ENCODE measurements at regions not wholly inside any gene's neighbourhood (a gene's known extent, or its start where the extent isn't known, plus 50 kb on each side); places are given as distances from the start of the nearest gene placed in this dataset.
"Not testable (repeated sequence)": the region's sequence is repeated elsewhere in the genome, so short reads cannot be mapped to it uniquely, and the experiment has no call there.

DNA sequence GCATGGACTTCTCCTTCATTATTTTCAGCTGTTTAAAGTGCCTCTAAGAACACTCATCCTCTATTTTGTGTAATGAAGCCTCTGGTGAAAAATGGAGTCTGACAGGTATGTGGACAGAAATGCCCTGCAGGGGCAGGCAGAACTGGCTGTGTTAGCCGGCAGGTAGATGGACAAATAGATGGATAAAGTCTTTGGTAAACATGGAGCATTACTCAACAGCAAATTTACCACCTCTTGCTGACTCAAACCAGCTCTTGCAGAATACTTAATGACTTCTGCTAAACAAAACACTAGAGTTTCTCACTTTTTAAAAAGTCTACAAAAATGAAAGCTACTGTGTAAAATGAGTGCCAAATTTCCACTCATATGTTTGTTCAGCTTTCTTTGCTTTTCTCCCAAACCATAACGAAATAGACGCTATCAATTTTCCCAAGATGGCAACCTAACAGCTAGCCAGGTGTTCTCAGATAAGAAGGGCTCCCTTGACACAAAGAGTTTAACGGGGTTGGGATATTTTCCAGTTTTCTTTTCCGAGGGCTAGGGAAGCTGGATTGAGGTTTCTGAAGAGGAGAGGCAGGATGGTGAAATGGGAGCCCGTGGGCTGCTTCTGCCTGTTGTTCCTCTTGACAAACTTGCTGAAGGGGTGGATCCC lies 71.9 kb upstream of the HABP2 start:
- no peak for DNase-seq (ENCODE audit: low read depth in 3 of 3, low spot score in 2 of 3)

DNA sequence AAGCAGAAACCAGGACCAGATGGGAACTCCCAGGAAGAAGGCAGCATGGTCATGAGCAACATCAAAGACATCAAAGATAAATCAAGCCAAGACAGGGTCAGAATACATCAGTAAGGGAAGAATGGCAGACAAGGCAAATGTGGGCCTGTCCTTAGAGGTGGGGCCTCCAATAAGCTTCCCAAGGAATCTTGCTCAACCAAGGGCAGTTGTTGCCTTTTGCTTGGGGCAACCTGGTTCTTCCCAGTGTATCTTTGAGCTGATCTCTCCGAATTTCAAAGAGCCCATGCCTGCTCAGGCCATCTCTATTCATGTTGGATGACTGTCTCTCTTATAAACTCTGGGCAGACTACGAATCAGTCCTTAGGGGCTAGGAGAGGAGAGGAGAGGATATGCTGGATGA lies 68.4 kb upstream of the HABP2 start:
- DNase-seq (ENCODE audit: low read depth in 3 of 3, low spot score in 2 of 3) = no peak

DNA sequence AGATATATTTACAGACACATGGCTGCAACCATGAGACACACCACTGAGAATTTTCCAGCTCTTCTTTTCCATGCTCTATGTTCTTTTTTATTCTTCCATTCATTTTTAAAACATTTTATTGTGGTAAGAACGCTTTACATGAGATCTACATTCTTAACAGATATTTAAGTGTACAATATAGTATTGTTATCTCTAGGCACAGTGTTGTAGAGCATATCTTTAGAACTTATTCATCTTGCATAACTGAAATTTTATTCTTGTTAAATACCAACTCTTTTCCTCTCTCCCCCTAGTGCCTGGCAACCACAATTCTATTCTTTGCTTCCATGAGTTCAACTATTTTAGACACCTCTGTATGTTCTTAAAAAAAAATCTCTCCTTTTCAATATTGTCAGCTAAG lies 67.1 kb upstream of the HABP2 start:
- no peak for DNase-seq (ENCODE audit: low read depth in 3 of 3, low spot score in 2 of 3)

DNA sequence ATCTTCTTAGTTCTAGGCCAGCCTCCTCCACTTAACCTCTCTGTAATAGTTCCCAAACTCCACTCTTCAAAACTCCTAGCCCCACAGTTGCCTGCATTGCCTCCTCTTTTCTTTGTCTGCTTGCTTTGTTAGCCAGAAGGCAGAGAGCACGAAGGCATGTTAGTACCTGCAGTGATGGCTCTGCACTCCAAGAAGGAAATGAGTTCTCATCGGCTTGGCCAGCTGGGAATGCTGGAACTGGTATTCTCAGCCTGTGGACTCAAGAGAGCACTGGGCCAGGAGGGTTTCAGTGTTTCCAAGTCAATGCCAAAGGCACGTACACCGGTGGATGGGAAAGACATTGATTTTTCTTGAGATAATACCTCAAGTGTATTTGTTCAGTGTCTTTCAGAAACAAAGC lies 66.3 kb upstream of the HABP2 start:
- no peak for DNase-seq (ENCODE audit: low read depth in 3 of 3, low spot score in 2 of 3)

DNA sequence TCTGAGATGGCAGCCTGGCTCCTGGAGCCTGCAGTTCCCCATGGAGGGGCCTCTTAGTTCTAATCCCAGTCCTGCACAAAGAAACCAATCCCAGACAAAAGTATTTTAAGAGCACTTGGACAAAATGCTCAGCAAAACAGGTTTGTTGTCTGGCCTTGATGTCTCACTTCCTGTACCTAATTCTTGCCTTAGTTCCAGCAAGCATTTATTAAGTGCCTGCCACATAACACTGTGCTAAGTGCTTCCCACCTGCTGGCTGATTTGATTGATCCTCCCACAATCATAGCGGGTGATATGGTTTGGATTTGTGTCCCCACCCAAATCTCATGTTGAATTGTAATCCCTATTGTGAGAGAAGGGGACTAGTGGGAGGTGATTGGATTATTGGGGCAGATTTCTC lies 65.7 kb upstream of the HABP2 start:
- DNase-seq (ENCODE audit: low read depth in 3 of 3, low spot score in 2 of 3) = no peak

DNA sequence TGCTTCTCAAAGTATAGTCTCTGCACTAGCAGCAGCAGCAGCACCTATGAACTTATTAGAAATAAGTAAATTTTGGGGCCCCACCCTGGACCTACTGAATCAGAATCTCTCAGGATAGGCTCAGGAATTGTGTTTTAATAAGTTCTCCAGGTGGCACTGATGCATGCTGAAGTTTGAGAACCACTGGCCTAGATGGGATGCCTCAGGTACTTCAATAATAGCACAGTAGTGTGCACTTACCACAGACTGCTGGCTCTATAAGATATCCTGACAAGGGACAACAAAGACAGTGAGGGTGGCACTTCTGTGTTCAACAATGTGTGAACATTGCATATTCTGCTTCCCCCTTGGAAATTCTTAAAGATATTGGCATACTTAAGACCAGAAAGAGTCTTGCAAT lies 64.7 kb upstream of the HABP2 start:
- DNase-seq (ENCODE audit: low read depth in 3 of 3, low spot score in 2 of 3) = no peak

DNA sequence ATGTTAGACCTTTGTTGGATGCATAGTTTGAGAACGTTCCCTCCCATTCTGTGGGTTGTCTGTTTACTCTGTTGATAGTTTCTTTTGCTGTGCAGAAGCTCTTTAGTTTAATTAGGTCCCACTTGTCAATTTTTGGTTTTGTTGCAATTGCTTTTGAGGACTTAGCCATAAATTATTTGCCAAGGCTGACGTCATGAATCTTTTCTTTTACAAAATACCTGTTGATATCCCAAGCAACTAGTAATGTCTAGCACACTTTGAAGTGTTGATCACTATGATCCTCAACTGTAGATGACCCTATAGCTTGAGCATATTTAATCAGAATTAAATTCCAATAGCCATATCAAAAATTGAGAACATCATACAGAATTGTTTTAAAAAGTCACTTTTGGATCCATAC lies 63.3 kb upstream of the HABP2 start:
- DNase-seq (ENCODE audit: low read depth in 3 of 3, low spot score in 2 of 3) = not testable (repeated sequence)

DNA sequence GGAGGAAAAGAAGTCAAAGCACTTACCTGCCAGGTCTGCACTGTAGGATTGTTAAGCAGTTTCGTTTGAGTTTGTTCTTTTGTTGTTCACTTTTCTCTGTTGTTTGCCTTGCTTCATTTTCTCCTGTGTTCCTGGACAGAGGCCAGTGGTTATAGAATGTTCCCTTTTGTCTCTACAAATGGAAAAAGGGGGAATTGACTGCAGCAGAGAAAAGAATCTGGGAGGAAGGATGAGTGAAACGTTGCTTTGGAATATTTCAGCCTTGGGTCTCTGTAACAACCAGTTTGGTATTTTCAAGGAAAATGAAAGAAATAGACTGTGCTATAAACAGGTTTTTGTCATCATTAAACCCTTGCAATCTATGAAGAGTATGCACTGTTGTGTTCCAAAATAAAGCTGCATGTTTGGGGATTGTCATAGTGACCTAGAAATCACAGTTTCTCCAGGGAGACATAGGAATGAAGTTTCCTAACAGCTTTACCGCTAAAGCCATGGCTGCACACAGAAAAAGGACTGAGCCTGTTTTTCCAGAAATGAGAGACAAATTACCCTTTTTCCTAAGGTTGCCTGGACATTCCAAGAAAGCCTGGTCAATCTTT lies 60.8 kb upstream of the HABP2 start:
- no peak for DNase-seq (ENCODE audit: low read depth in 3 of 3, low spot score in 2 of 3)

DNA sequence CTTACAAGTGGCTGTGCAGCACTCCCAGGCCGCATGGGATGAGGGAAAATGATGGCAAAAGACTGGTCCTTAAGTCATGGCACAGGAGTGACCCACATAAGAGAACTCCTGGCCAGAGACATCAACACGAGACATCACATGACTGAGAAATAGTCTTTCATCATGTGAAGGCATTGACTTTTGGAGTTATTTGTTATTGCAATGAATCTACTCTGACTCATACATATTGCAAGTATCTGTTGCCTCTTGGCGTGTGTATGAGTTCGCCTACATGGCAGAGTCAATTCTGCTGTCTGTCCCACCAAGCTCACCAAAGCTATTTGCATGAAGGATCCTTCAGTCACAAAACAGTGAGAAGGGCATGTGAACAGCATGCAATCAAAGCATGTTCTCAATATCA lies 59.7 kb upstream of the HABP2 start:
- DNase-seq (ENCODE audit: low read depth in 3 of 3, low spot score in 2 of 3) = no peak

DNA sequence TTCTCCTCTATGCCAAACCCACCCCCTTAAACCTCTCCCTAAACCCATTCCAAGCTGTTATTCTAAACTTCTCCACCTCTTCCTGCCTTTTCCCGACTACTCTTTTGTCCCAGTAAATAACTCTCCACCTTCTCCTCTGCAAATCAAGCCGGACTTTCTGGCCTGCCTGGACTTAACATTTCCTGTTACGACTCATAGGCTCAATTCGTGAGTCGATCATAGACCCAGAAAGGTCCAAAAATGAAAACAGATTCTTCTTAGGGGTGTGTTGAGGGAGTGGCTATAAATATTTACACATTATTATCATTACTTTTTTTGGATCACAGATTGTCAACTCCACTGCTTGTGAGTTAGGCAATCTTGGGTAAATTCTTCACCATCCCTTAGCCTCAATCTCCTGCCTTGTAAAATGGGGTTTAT lies 59.0 kb upstream of the HABP2 start:
- no peak for DNase-seq (ENCODE audit: low read depth in 3 of 3, low spot score in 2 of 3)

DNA sequence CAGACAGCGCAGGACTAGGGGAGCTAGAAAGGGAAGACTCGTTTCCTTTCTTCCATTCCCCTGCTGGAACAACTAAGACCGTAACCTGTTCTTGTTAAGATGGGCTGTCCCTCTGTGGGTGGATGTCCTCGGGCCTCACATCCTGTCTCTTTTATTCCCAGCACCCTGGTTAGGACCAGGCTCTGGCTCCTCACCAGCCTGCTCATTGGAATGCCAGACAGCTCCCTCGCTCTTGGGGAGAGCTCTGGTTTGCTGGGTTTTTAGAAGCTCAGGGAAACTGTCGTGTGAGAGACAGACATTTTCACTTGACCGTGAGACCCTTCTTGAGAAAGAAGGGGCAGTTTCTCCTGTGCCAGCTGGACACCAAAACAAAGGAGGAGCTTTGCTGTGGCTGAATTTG lies 58.1 kb upstream of the HABP2 start:
- no peak for DNase-seq (ENCODE audit: low read depth in 3 of 3, low spot score in 2 of 3)

DNA sequence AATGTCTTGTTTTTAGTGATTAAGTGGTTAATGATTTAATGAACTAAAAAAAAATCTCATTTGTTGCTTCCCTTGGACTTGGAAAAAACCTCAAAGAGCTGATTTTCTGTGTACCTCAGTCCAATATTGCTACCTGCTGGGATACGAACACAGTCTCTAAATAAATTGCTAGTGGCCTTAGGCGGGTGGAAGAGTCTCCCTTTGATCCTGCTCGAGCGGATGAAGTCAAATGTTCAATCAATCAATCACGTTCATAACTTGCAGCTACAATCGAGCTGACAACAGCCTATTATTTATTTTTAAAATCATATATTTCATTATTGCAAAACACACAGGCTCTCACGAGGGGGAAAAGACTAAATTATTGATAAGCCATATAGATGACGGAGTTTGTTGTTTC lies 57.3 kb upstream of the HABP2 start:
- DNase-seq (ENCODE audit: low read depth in 3 of 3, low spot score in 2 of 3) = no peak

DNA sequence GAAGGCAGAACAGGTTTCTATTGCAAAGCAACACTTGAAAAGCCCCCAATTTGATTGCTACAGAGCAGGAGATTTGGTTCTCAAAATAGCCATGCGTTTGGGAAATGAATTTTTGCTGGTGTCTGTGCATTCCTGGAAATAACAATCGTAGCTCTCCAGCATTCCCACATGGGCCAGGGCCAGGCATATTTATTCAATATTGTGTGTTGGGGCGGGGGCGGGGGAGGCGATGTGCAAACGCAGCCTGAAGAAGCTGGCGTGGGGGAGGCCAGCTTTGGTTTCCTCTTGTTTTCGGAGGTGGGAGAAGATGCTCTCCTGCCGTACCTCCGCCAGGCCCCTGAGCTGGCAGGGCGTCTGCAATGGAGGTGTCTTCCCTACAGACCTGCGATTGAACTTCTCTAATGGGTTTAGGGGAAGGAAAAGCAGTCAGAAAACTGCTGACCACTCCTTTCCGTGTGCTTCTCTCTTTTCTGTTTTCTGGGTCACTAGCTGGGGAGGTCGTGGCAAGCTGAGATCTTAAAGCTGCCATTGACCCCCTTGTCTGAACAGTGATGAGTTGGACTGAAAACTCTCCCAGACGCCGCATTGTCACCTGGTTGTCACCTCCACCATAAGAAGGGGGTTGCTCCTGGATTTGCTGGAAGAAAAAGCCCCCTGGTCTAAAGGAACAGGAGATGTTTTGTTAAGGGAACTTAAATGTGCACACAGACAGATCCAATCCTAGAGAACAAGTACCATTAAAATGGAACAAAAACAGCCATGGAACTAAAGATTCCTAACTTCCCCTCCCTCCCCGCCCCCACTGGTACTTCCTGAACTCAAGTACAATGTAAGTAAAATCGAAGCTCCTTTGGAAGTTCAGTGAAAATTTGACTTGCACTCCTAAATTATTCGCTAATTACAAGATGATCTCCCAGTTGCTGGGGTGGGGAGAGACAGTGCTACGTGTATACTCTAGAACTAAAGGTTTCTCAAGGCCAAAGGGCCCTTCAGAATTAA lies 56.4 kb upstream of the HABP2 start:
- no peak for DNase-seq (ENCODE audit: low read depth in 3 of 3, low spot score in 2 of 3)

DNA sequence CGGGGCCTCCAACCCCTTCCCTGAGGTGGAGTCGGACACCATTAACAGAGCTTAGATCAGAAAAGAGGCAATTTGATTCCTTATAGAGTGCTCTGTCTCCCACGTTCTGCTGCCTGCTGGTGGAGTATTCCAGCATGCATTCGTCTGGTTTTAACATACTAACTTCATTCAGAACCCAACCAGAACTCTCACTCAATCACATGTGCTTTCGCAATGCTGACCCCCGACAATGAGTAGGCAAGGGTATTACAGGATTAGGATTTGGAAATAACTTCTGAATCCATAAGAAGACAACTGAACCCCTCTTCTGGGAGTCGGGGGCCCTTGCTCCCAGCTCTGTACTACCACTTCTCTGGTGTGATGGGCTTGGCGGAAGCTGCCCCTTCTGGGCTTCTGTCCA lies 55.7 kb upstream of the HABP2 start:
- no peak for DNase-seq (ENCODE audit: low read depth in 3 of 3, low spot score in 2 of 3)

DNA sequence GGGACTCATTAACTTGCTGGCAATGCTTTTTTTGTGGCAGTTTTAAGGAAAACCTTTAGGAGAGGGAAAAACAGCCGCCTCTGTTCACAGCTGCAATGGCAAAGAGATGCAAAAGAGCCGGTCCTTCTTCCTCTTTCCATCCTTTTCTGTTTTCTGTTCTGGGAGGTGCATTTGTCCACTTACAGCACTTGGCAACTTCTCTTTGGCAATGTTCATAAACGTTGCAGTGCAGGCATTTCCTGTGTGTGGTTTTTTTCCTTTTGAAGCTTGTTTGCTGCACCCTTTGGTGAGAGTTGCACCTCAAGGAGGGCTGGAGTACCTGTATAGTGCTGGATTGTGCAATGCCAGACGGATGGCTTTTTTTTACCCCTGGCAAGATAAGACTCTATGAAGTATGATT lies 53.9 kb upstream of the HABP2 start:
- DNase-seq (ENCODE audit: low read depth in 3 of 3, low spot score in 2 of 3) = no peak

DNA sequence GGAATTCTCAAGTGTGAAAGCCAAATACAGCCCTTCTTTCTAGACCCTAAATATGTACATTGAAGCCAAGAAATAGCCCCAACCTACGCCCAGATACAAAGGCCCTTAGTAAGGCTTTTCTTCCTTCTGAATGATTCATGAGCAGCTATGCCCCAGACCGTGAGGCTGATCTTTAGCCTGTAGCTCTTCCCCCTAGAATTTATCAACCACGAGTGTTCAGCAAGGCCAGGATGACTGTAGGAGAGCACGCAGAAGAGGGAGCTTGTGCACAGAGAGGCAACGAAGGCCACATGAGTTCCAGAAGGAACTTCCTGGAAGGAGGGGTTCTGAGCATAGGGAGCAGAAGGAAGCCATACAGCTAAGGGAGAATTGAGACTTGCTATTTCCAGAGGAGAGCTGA lies 53.0 kb upstream of the HABP2 start:
- no peak for DNase-seq (ENCODE audit: low read depth in 3 of 3, low spot score in 2 of 3)

DNA sequence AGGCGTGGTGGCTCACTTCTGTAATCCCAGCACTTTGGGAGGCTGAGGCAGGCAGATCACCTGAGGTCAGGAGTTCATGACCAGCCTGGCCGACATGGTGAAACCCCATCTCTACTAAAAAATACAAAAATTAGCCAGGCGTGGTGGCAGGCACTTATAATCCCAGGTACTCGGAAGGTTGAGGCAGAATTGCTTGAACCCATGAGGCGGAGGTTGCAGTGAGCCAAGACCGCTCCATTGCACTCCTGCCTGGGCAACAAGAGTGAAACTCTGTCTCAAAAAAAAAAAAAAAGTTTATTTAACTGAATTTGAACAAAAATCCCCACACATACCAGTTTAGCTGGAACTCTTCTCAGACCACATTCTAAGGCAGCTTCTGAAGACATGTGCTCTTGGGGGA lies 51.8 kb upstream of the HABP2 start:
- not testable (repeated sequence) for DNase-seq (ENCODE audit: low read depth in 3 of 3, low spot score in 2 of 3)
